ENCODE measurements at regions not wholly inside any gene's neighbourhood (a gene's known extent, or its start where the extent isn't known, plus 50 kb on each side); places are given as distances from the start of the nearest gene placed in this dataset.

DNA sequence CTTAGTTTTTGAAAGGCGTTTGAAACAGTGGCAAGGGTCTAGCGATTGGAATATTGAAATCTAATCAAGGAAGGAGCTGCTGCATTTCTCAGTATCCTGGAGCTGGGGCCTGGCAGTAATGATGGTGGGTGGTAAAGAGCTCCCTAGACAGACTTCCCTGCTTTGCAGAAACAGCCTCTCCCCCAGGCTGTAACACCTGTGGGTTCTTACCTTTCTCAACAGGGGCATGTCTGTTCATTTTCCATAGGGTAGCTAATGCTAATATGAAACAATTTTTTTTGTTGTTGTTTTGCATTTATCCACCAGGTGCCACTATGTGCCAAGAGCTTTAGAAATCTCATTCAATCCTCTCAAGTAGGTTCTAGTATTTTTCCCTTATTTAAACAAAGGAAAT lies 345.5 kb downstream of the REEP3 start:
- no peaks in the 10 kb centered on the region for H3K9me3 Mint-ChIP-seq (ENCODE audit: unreplicated experiment)
- Histone ChIP-seq H3K4me3 (ENCODE audit: low read depth, low read length) (no peak overlapping the region), H3K4me1 (peaks cover 7% of the 10 kb centered on the region; the same call in 1 of the 2 replicates), H3K27me3 (replicated peaks; ENCODE audit: control insufficient read depth, insufficient read depth, low read length) (peaks cover 2% of the 10 kb centered on the region), H3K36me3 (ENCODE audit: control insufficient read depth, insufficient read depth, low read length) (no peaks in the 10 kb centered on the region), H3K9me3 (no peaks in the 10 kb centered on the region)
- peaks cover 16% of the 10 kb centered on the region for H3K4me1 Mint-ChIP-seq (ENCODE audit: low read depth, unreplicated experiment)
- DNase-seq: peak in 1 of 2 experiments; percentile 30
- ChIA-PET POLR2A (no interaction called here), CTCF (interaction anchor here (0.6 to 1.9 kb wide), 19 partner anchors 8 to 1068 kb away, joined by 3 to 38 read pairs (median 4); no protein-coding TSS in a partner anchor)
- H3K36me3 Mint-ChIP-seq (ENCODE audit: insufficient read depth, unreplicated experiment): no peaks in the 10 kb centered on the region
- H3K4me3 Mint-ChIP-seq (ENCODE audit: unreplicated experiment): no peak overlapping the region
- H3K27ac Mint-ChIP-seq (ENCODE audit: unreplicated experiment): no peak overlapping the region
- intact Hi-C loops (cut with micrococcal nuclease; ENCODE audit: unreplicated experiment): loop anchor here (1.0 to 2.0 kb wide), 5 partner anchors 21 to 174 kb away; no protein-coding TSS in a partner anchor
- peaks cover 17% of the 10 kb centered on the region for H3K27me3 Mint-ChIP-seq (ENCODE audit: insufficient read depth, unreplicated experiment)
- TF ChIP-seq, protein P1, sequence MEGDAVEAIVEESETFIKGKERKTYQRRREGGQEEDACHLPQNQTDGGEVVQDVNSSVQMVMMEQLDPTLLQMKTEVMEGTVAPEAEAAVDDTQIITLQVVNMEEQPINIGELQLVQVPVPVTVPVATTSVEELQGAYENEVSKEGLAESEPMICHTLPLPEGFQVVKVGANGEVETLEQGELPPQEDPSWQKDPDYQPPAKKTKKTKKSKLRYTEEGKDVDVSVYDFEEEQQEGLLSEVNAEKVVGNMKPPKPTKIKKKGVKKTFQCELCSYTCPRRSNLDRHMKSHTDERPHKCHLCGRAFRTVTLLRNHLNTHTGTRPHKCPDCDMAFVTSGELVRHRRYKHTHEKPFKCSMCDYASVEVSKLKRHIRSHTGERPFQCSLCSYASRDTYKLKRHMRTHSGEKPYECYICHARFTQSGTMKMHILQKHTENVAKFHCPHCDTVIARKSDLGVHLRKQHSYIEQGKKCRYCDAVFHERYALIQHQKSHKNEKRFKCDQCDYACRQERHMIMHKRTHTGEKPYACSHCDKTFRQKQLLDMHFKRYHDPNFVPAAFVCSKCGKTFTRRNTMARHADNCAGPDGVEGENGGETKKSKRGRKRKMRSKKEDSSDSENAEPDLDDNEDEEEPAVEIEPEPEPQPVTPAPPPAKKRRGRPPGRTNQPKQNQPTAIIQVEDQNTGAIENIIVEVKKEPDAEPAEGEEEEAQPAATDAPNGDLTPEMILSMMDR (IDR thresholded peaks at IDR 0.05; ENCODE audit: insufficient read depth in 1 of 2, low read depth in 1 of 2, low read length in 1 of 2, severe bottlenecking in 1 of 2, unreplicated experiment in 1 of 2): peak; percentile 40 to 46
- no TSS peak for BruUV-seq (replicated peaks)

DNA sequence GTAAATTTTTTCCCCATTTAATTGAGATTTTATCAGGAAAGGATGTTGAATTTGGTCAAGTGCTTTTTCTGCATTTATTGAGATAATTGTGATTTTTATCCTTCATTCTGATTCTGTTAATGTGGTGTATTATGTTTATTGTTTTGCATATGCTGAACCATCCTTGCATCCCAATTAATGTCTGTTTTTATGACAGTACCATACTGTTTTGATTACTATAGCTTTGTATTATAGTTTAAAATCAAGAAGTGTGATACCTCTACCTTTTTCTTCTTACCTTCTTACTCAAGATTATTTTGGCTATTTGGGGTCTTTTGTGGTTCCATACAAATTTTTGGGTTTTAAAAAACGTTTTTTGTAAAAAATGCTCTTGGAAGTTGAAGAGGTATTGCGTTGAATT lies 357.2 kb downstream of the REEP3 start:
- CTCF ChIA-PET: no interaction called here
- intact Hi-C loops (cut with micrococcal nuclease; ENCODE audit: unreplicated experiment): no loop called here

DNA sequence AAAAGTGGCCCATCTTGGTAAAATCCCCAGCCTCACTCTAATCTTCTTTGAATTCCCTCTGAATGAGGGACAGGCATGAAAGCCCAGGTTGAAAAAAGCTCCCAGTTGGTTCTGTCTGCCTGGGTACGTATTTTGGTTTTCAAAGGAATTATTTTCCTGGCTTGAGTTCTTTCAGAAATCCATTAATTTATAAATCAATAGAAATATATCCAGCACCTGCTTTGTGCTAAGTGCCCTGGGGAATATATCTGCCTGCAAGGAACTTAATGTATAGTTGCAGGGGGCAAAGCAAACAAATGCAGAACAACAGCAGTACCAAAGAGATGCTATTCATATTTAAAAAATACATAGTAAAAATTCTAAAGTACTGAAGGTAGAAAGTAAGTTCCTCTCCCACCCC lies 362.7 kb downstream of the REEP3 start:
- H3K9me3 ChIP-seq: 0 out of 2 replicates have a peak, but pooled peaks cover 4% of the 10 kb centered on the region
- no TSS peak for BruUV-seq (replicated peaks)
- H3K4me3 ChIP-seq (ENCODE audit: low read depth, low read length): no peak overlapping the region
- Mint-ChIP-seq H3K27me3 (ENCODE audit: insufficient read depth, unreplicated experiment) (peaks cover 12% of the 10 kb centered on the region), H3K27ac (ENCODE audit: unreplicated experiment) (no peak overlapping the region), H3K4me3 (ENCODE audit: unreplicated experiment) (no peak overlapping the region), H3K4me1 (ENCODE audit: low read depth, unreplicated experiment) (no peaks in the 10 kb centered on the region), H3K36me3 (ENCODE audit: insufficient read depth, unreplicated experiment) (no peaks in the 10 kb centered on the region), H3K9me3 (ENCODE audit: unreplicated experiment) (peaks cover 19% of the 10 kb centered on the region)
- intact Hi-C loops (cut with micrococcal nuclease; ENCODE audit: unreplicated experiment): no loop called here
- no peaks in the 10 kb centered on the region for H3K27me3 ChIP-seq (replicated peaks; ENCODE audit: control insufficient read depth, insufficient read depth, low read length)
- TF ChIP-seq, protein P1 (IDR thresholded peaks at IDR 0.05; ENCODE audit: insufficient read depth in 1 of 2, low read depth in 1 of 2, low read length in 1 of 2, severe bottlenecking in 1 of 2, unreplicated experiment in 1 of 2): no peak
- POLR2A ChIA-PET: no interaction called here
- CTCF ChIA-PET: interaction anchor here (0.8 to 1.2 kb wide), 2 partner anchors 17 kb away, joined by 3 to 5 read pairs; no protein-coding TSS in a partner anchor
- no peaks in the 10 kb centered on the region for H3K4me1 ChIP-seq
- no peaks in the 10 kb centered on the region for H3K36me3 ChIP-seq (ENCODE audit: control insufficient read depth, insufficient read depth, low read length)
- no peak for DNase-seq

More for the DNA sequence above, 357.2 kb downstream of the REEP3 start:
- POLR2A ChIA-PET: no interaction called here
- DNase-seq: no peak
- peaks cover 10% of the 10 kb centered on the region for H3K9me3 Mint-ChIP-seq (ENCODE audit: unreplicated experiment)
- H3K4me1 Mint-ChIP-seq (ENCODE audit: low read depth, unreplicated experiment): no peaks in the 10 kb centered on the region
- BruUV-seq (replicated peaks): no TSS peak
- Histone ChIP-seq H3K36me3 (ENCODE audit: control insufficient read depth, insufficient read depth, low read length) (no peaks in the 10 kb centered on the region), H3K4me1 (no peaks in the 10 kb centered on the region), H3K27me3 (replicated peaks; ENCODE audit: control insufficient read depth, insufficient read depth, low read length) (no peaks in the 10 kb centered on the region), H3K9me3 (peaks cover 9% of the 10 kb centered on the region), H3K4me3 (ENCODE audit: low read depth, low read length) (no peak overlapping the region)
- TF ChIP-seq, protein P1 (IDR thresholded peaks at IDR 0.05; ENCODE audit: insufficient read depth in 1 of 2, low read depth in 1 of 2, low read length in 1 of 2, severe bottlenecking in 1 of 2, unreplicated experiment in 1 of 2): no peak
- no peaks in the 10 kb centered on the region for H3K36me3 Mint-ChIP-seq (ENCODE audit: insufficient read depth, unreplicated experiment)
- H3K4me3 Mint-ChIP-seq (ENCODE audit: unreplicated experiment): no peak overlapping the region
- no peak overlapping the region for H3K27ac Mint-ChIP-seq (ENCODE audit: unreplicated experiment)
- H3K27me3 Mint-ChIP-seq (ENCODE audit: insufficient read depth, unreplicated experiment): peaks cover 6% of the 10 kb centered on the region

Measured in Caco-2 (cell line).